HepG2 (cell line): ENCODE measurements at regions not wholly inside any gene's neighbourhood (a gene's known extent, or its start where the extent isn't known, plus 50 kb on each side); places are given as distances from the start of the nearest gene placed in this dataset.

Source experiments
- BHLHE40 ChIP-seq: IDR thresholded peaks from 2 replicates; pipeline ENCODE4 v1.6.1; 2011; ENCODE audit warnings: low read length, improper control_type of control experiment
- CCAR2 ChIP-seq: fragments of 200-400 bp; formaldehyde crosslinking; optimal IDR thresholded peaks from 2 replicates; pipeline ENCODE3; 2018; ENCODE audit warnings: low read depth, mild to moderate bottlenecking, low read length, moderate library complexity
- DRAP1 ChIP-seq: IDR thresholded peaks from 2 replicates; pipeline ENCODE4 v1.6.1; 2016; ENCODE audit warnings: missing genetic modification reagents, missing compliant biosample characterization
- HDAC2 ChIP-seq: sonication (generic); formaldehyde crosslinking; IDR thresholded peaks from 2 replicates; pipeline ENCODE4 v1.4.0; 2020; ENCODE audit warnings: missing genetic modification reagents
- HOMEZ ChIP-seq: IDR thresholded peaks from 2 replicates; pipeline ENCODE4 v1.6.1; 2016; ENCODE audit warnings: low read depth
- MAFG ChIP-seq: sonication (generic); formaldehyde crosslinking; IDR thresholded peaks from 2 replicates; pipeline ENCODE4 v1.5.1; 2020; ENCODE audit warnings: mild to moderate bottlenecking, missing genetic modification reagents
- MLX ChIP-seq: IDR thresholded peaks from 2 replicates; pipeline ENCODE4 v1.6.1; 2016
- MYNN ChIP-seq: sonication (generic); formaldehyde crosslinking; IDR thresholded peaks from 2 replicates; pipeline ENCODE4 v1.4.0; 2020; ENCODE audit warnings: mild to moderate bottlenecking, low read depth, missing genetic modification reagents
- NFE2 ChIP-seq: sonication (generic); formaldehyde crosslinking; IDR thresholded peaks from 2 replicates; pipeline ENCODE4 v1.4.0; 2020; ENCODE audit warnings: missing genetic modification reagents
- PTBP1 ChIP-seq: fragments of 200-400 bp; formaldehyde crosslinking; IDR thresholded peaks from 2 replicates; pipeline ENCODE4 v1.6.1; 2018; ENCODE audit warnings: low read length, low read depth; ENCODE audit not compliant: poor library complexity, severe bottlenecking
- TARDBP ChIP-seq: sonication (generic); formaldehyde crosslinking; IDR thresholded peaks from 2 replicates; pipeline ENCODE4 v1.8.0; 2022; ENCODE audit warnings: mild to moderate bottlenecking, missing genetic modification reagents
- TCF12 ChIP-seq, 2 experiments: fragments of 450-650 bp in 1 of 2; sonication (generic) in 1 of 2; formaldehyde crosslinking in 1 of 2; IDR thresholded peaks; 2 replicates each; pipeline versions ENCODE4 v1.6.1 to v1.8.0; 2017 to 2022; ENCODE audit warnings: antibody characterized with exemption in 1 of 2, mild to moderate bottlenecking in 1 of 2, missing genetic modification reagents in 1 of 2, moderate library complexity in 1 of 2
- TRIM22 ChIP-seq: fragments of 450-650 bp; IDR thresholded peaks from 2 replicates; pipeline ENCODE4 v1.6.1; 2017
- ZFAT ChIP-seq: sonication (generic); formaldehyde crosslinking; conservative IDR thresholded peaks from 2 replicates; pipeline ENCODE4 v1.8.1; 2023; ENCODE audit warnings: missing genetic modification reagents, inconsistent platforms
- ZNF333 ChIP-seq: sonication (generic); formaldehyde crosslinking; IDR thresholded peaks from 2 replicates; pipeline ENCODE4 v1.4.0; 2020; ENCODE audit warnings: mild to moderate bottlenecking, missing genetic modification reagents, borderline replicate concordance
- TF ChIP-seq, protein P1 (sequence below): sonication (generic); formaldehyde crosslinking; IDR thresholded peaks from 2 replicates; pipeline ENCODE4 v1.5.0; 2020; ENCODE audit warnings: missing genetic modification reagents
- TF ChIP-seq, protein P2 (sequence below): sonication (generic); formaldehyde crosslinking; IDR thresholded peaks from 2 replicates; pipeline ENCODE4 v1.4.0; 2020; ENCODE audit warnings: missing genetic modification reagents
- TF ChIP-seq, protein P3 (sequence below): sonication (generic); formaldehyde crosslinking; conservative IDR thresholded peaks from 2 replicates; pipeline ENCODE4 v1.8.0; 2022; ENCODE audit warnings: low read depth, missing genetic modification reagents
- TF ChIP-seq, protein P4 (sequence below): sonication (generic); formaldehyde crosslinking; IDR thresholded peaks from 2 replicates; pipeline ENCODE4 v1.5.0; 2020; ENCODE audit warnings: missing genetic modification reagents, mild to moderate bottlenecking, borderline replicate concordance

GRCh38 chr3:194255252-194256039, 95.7 kb downstream of the CPN2 start (continued):
- TF ChIP-seq, protein P1, sequence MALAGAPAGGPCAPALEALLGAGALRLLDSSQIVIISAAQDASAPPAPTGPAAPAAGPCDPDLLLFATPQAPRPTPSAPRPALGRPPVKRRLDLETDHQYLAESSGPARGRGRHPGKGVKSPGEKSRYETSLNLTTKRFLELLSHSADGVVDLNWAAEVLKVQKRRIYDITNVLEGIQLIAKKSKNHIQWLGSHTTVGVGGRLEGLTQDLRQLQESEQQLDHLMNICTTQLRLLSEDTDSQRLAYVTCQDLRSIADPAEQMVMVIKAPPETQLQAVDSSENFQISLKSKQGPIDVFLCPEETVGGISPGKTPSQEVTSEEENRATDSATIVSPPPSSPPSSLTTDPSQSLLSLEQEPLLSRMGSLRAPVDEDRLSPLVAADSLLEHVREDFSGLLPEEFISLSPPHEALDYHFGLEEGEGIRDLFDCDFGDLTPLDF: no peak
- no peak for TF ChIP-seq PTBP1
- TF ChIP-seq, protein P2, sequence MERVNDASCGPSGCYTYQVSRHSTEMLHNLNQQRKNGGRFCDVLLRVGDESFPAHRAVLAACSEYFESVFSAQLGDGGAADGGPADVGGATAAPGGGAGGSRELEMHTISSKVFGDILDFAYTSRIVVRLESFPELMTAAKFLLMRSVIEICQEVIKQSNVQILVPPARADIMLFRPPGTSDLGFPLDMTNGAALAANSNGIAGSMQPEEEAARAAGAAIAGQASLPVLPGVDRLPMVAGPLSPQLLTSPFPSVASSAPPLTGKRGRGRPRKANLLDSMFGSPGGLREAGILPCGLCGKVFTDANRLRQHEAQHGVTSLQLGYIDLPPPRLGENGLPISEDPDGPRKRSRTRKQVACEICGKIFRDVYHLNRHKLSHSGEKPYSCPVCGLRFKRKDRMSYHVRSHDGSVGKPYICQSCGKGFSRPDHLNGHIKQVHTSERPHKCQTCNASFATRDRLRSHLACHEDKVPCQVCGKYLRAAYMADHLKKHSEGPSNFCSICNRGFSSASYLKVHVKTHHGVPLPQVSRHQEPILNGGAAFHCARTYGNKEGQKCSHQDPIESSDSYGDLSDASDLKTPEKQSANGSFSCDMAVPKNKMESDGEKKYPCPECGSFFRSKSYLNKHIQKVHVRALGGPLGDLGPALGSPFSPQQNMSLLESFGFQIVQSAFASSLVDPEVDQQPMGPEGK (CRISPR knock-in tag): peak; percentile 69
- 0 out of 2 replicates have a peak, but pooled peaks have one; percentile 42 for TF ChIP-seq HDAC2 (CRISPR knock-in tag)
- TF ChIP-seq ZFAT (CRISPR knock-in tag): no peak
- no peak for TF ChIP-seq DRAP1 (CRISPR knock-in tag)
- TF ChIP-seq MLX (CRISPR knock-in tag): 0 out of 2 replicates have a peak, but pooled peaks have one; percentile 21
- TF ChIP-seq TCF12 (IDR thresholded peaks at IDR 0.05): no peak
- no peak for TF ChIP-seq TCF12 (CRISPR knock-in tag; IDR thresholded peaks at IDR 0.05)
- TF ChIP-seq HOMEZ (CRISPR knock-in tag): 0 out of 2 replicates have a peak, but pooled peaks have one; percentile 29
- TF ChIP-seq TRIM22: no peak
- TF ChIP-seq BHLHE40: peak; percentile 43; the same call in 1 of the 2 replicates
- no peak for TF ChIP-seq CCAR2
- TF ChIP-seq ZNF333 (CRISPR knock-in tag): no peak
- TF ChIP-seq NFE2 (CRISPR knock-in tag): no peak
- no peak for TF ChIP-seq TARDBP
- TF ChIP-seq, protein P3, sequence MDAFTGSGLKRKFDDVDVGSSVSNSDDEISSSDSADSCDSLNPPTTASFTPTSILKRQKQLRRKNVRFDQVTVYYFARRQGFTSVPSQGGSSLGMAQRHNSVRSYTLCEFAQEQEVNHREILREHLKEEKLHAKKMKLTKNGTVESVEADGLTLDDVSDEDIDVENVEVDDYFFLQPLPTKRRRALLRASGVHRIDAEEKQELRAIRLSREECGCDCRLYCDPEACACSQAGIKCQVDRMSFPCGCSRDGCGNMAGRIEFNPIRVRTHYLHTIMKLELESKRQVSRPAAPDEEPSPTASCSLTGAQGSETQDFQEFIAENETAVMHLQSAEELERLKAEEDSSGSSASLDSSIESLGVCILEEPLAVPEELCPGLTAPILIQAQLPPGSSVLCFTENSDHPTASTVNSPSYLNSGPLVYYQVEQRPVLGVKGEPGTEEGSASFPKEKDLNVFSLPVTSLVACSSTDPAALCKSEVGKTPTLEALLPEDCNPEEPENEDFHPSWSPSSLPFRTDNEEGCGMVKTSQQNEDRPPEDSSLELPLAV (CRISPR knock-in tag): no peak
- TF ChIP-seq MAFG (CRISPR knock-in tag): no peak
- TF ChIP-seq, protein P4, sequence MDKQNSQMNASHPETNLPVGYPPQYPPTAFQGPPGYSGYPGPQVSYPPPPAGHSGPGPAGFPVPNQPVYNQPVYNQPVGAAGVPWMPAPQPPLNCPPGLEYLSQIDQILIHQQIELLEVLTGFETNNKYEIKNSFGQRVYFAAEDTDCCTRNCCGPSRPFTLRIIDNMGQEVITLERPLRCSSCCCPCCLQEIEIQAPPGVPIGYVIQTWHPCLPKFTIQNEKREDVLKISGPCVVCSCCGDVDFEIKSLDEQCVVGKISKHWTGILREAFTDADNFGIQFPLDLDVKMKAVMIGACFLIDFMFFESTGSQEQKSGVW (CRISPR knock-in tag): no peak
- no peak for TF ChIP-seq MYNN (CRISPR knock-in tag)
